Prostate gland (tissue), 2 donors: ENCODE measurements at regions not wholly inside any gene's neighbourhood (a gene's known extent, or its start where the extent isn't known, plus 50 kb on each side); places are given as distances from the start of the nearest gene placed in this dataset.

Source experiments
- CTCF ChIP-seq, 4 experiments: fragments of 200-600 bp in 2 of 4; fragments of 450-650 bp in 2 of 4; sonication (generic) in 2 of 4; IDR thresholded peaks; 1 replicate in 3 of 4; 2 replicates in 1 of 4; pipeline ENCODE4 v1.5.1; 2016 to 2019; ENCODE audit warnings: antibody characterized with exemption in 4 of 4, mild to moderate bottlenecking in 2 of 4, moderate library complexity in 2 of 4
- POLR2AphosphoS5 ChIP-seq: sonication (generic); formaldehyde crosslinking; IDR thresholded peaks from one replicate; pipeline ENCODE4 v1.6.1; 2017; ENCODE audit warnings: antibody characterized with exemption

DNA sequence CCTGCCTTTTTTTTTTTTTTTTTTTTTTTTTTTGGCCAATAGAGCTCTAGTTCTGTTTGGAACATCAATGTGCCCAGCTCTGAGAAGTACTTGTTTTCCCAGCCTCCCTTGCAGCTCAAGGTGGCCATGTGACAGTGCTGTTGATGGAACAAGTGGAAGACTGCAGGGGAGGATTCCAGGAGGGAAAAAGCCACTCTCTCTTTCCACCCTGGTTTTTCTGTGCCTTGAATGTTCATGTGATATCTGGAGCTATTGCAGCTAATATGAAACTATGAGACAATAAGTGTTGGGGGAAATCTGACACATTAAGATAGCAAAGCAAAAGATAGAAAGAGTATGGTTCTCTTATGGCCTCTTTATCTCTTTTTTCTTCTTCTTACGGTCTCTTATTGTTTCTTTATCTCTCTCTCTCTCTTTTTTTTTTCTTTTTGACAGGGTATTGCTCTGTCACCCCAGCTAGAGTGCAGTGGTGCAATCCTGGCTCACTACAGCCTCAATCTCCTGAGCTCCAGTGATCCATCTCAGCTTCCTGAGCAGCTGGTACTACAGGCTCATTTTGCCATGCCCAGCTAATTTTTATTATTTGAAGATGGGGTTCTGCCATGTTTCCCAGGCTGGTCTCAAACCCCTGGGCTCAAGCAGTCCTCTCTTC, 192.0 kb upstream of the LNX1 start:
- TF ChIP-seq POLR2AphosphoS5 (no peak), CTCF (IDR thresholded peaks at IDR 0.05) (no peak)
